ENCODE measurements at regions not wholly inside any gene's neighbourhood (a gene's known extent, or its start where the extent isn't known, plus 50 kb on each side); places are given as distances from the start of the nearest gene placed in this dataset.

DNA sequence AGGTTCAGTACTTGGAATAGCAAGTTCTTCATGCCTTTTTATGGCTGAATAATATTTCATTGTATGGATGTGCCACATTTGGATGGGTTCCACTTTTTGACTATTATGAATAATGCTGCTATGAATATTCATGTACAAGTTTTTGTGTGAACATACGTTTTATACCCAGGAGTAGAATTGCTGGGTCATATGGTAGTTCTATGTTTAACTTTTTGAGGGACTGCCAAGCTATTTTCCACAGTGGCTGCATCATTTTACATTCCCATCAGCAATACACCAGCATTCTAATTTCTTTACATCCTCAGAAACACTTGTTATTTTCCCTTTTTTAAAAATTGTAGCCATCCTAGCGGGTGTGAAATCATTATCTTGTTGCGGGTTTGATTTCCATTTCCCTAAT, 76.0 kb upstream of the PRR20G start:
- no peak overlapping the region for H3K27ac Mint-ChIP-seq
- H3K4me1 Mint-ChIP-seq: peaks cover 18% of the 10 kb centered on the region
- no peak for DNase-seq
- Histone ChIP-seq H3K36me3 (ENCODE audit: control insufficient read depth, insufficient read depth, low read length) (no peaks in the 10 kb centered on the region), H3K9ac (ENCODE audit: extremely low read depth, low read length, poor library complexity, severe bottlenecking) (no peak overlapping the region), H3K27ac (ENCODE audit: low read depth, low read length) (no peak overlapping the region), H3K4me3 (ENCODE audit: low read length) (no peak overlapping the region), H3K27me3 (ENCODE audit: control insufficient read depth, insufficient read depth, low read length, poor library complexity, severe bottlenecking) (peaks cover 35% of the 10 kb centered on the region), H3K4me1 (ENCODE audit: control insufficient read depth, insufficient read depth, low read length) (no peaks in the 10 kb centered on the region), H3K9me3 (ENCODE audit: control insufficient read depth, low read length) (no peaks in the 10 kb centered on the region)
- H3K9me3 Mint-ChIP-seq: no peaks in the 10 kb centered on the region
- peaks cover 96% of the 10 kb centered on the region for H3K27me3 Mint-ChIP-seq (ENCODE audit: insufficient read depth)
- no peaks in the 10 kb centered on the region for H3K36me3 Mint-ChIP-seq (ENCODE audit: low read depth)
- H3K4me3 Mint-ChIP-seq: no peak overlapping the region
- 87 to 98% methylated on average over 3 of the region's 3 CpGs for WGBS, 2 experiments (ENCODE audit: insufficient coverage in 1 of 2, insufficient read length in 1 of 2)
- TF ChIP-seq, protein P1, sequence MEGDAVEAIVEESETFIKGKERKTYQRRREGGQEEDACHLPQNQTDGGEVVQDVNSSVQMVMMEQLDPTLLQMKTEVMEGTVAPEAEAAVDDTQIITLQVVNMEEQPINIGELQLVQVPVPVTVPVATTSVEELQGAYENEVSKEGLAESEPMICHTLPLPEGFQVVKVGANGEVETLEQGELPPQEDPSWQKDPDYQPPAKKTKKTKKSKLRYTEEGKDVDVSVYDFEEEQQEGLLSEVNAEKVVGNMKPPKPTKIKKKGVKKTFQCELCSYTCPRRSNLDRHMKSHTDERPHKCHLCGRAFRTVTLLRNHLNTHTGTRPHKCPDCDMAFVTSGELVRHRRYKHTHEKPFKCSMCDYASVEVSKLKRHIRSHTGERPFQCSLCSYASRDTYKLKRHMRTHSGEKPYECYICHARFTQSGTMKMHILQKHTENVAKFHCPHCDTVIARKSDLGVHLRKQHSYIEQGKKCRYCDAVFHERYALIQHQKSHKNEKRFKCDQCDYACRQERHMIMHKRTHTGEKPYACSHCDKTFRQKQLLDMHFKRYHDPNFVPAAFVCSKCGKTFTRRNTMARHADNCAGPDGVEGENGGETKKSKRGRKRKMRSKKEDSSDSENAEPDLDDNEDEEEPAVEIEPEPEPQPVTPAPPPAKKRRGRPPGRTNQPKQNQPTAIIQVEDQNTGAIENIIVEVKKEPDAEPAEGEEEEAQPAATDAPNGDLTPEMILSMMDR (conservative IDR thresholded peaks at IDR 0.05): no peak

DNA sequence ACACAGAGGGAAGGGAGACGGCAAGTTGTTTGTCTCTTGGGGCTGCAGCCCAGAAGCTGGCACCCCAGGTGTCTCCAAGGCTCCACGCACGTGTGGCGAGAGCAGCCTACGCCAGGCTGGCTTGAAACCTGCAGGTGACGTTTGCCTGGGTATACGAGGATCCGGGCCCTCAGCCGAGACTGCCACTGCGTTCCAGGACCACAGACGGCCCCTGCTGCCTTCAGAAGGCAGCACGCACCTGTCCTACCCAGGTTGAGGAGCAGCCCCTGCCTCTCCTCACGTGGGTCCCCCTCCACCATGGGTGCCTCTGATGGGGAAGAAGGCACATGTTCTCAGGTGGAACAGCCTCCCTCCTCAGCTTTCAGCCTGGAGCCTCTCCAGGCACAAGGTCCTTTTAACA, 75.3 kb upstream of the PRR20G start:
- Histone ChIP-seq H3K27me3 (ENCODE audit: control insufficient read depth, insufficient read depth, low read length, poor library complexity, severe bottlenecking) (peaks cover 35% of the 10 kb centered on the region), H3K9me3 (ENCODE audit: control insufficient read depth, low read length) (no peaks in the 10 kb centered on the region), H3K9ac (ENCODE audit: extremely low read depth, low read length, poor library complexity, severe bottlenecking) (no peak overlapping the region), H3K27ac (ENCODE audit: low read depth, low read length) (no peak overlapping the region), H3K4me3 (ENCODE audit: low read length) (no peak overlapping the region), H3K4me1 (ENCODE audit: control insufficient read depth, insufficient read depth, low read length) (no peaks in the 10 kb centered on the region), H3K36me3 (ENCODE audit: control insufficient read depth, insufficient read depth, low read length) (no peaks in the 10 kb centered on the region)
- Mint-ChIP-seq H3K27me3 (ENCODE audit: insufficient read depth) (peaks cover 95% of the 10 kb centered on the region), H3K4me3 (no peak overlapping the region), H3K4me1 (peaks cover 12% of the 10 kb centered on the region), H3K27ac (no peak overlapping the region), H3K36me3 (ENCODE audit: low read depth) (no peaks in the 10 kb centered on the region), H3K9me3 (peaks cover under 1% of the 10 kb centered on the region)
- DNase-seq: no peak
- TF ChIP-seq, protein P1 (conservative IDR thresholded peaks at IDR 0.05): no peak
- WGBS, 2 experiments (ENCODE audit: insufficient coverage in 1 of 2, insufficient read length in 1 of 2): 78 to 90% methylated on average over 12 to 13 of the region's 13 CpGs

DNA sequence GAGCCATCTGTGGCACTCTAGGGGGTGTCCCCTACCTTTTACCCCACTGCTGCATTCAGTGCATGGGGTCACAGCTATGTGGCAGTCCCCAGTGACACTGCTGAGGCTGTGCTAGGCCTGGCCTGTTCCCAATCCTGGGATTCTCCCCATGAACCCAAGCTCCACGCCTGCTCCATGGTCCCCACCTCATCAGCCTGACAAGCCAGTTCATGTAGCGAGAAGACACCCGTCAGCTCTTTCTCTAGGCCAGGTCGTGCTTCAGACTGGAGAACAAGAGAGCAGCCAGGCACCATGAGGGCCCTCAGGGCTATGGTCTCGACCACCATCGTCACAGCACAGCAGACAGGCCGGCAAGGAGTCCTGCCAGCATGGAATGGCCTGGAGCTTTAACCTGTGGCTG, 72.8 kb upstream of the PRR20G start:
- no peaks in the 10 kb centered on the region for H3K4me1 ChIP-seq (ENCODE audit: control insufficient read depth, insufficient read depth, low read length)
- H3K36me3 ChIP-seq (ENCODE audit: control insufficient read depth, insufficient read depth, low read length): no peaks in the 10 kb centered on the region
- WGBS, 2 experiments (ENCODE audit: insufficient coverage in 1 of 2, insufficient read length in 1 of 2): 85 to 94% methylated on average over 5 to 7 of the region's 7 CpGs

More for the DNA sequence above, 72.8 kb upstream of the PRR20G start:
- H3K27ac Mint-ChIP-seq: no peak overlapping the region
- no peak overlapping the region for H3K27ac ChIP-seq (ENCODE audit: low read depth, low read length)
- H3K9ac ChIP-seq (ENCODE audit: extremely low read depth, low read length, poor library complexity, severe bottlenecking): no peak overlapping the region
- H3K9me3 ChIP-seq (ENCODE audit: control insufficient read depth, low read length): peaks cover 17% of the 10 kb centered on the region
- no peaks in the 10 kb centered on the region for H3K4me1 Mint-ChIP-seq
- no peak overlapping the region for H3K4me3 ChIP-seq (ENCODE audit: low read length)
- DNase-seq: no peak
- H3K27me3 Mint-ChIP-seq (ENCODE audit: insufficient read depth): peaks cover 80% of the 10 kb centered on the region
- TF ChIP-seq, protein P1 (conservative IDR thresholded peaks at IDR 0.05): no peak
- peaks cover 25% of the 10 kb centered on the region for H3K9me3 Mint-ChIP-seq
- H3K4me3 Mint-ChIP-seq: no peak overlapping the region
- peaks cover 22% of the 10 kb centered on the region for H3K27me3 ChIP-seq (ENCODE audit: control insufficient read depth, insufficient read depth, low read length, poor library complexity, severe bottlenecking)
- H3K36me3 Mint-ChIP-seq (ENCODE audit: low read depth): no peaks in the 10 kb centered on the region
